Activated CD4-positive, alpha-beta T cell treated with anti-CD3 and anti-CD28 coated beads, Interleukin-2, amount 50 U/mL, for 48 hours (primary cell): ENCODE measurements at regions not wholly inside any gene's neighbourhood (a gene's known extent, or its start where the extent isn't known, plus 50 kb on each side); places are given as distances from the start of the nearest gene placed in this dataset.
"Not testable (repeated sequence)": the region's sequence is repeated elsewhere in the genome, so short reads cannot be mapped to it uniquely, and the experiment has no call there.

ENCODE experiments used
- DNase-seq, 2 experiments: peaks; one replicate each; pipeline ENCODE4 v3.0.0-alpha.2; 2020

DNA sequence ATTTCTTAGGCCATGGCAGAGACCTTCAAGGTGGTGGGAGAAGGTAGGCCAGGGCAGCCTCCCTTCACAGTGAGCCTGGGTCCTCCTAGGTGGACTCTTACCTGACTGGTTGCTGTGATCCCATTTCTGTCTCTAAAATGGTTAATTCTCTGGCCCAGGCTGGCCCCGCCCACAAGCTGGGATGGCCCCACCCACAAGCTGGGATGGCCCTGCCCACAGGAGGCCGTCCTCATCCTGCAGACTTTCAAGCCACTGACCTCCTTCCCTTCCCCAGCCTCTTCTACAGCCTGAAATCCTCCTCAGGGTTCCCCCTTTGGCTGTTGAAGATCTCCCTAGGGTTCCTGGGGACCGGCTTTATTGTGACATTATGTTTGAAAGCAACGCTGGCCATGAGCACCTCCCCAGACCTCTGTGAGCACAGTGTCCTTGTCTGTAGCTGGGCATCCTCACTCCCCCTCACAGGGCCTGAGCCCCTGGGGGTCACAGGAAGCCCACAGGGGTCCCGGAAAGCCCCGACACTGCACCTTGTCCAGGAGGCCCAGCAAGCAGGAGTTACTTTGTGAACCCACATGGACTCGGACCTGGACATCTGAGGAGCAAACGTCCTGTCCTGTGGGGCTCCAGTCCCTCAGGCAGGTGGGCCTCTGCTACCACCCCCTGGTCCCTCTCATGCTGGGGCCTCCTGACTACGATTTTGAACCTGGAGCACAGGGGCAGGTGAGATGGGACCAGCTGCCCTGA lies 621.7 kb downstream of the MATN1 start:
- DNase-seq = no peak

DNA sequence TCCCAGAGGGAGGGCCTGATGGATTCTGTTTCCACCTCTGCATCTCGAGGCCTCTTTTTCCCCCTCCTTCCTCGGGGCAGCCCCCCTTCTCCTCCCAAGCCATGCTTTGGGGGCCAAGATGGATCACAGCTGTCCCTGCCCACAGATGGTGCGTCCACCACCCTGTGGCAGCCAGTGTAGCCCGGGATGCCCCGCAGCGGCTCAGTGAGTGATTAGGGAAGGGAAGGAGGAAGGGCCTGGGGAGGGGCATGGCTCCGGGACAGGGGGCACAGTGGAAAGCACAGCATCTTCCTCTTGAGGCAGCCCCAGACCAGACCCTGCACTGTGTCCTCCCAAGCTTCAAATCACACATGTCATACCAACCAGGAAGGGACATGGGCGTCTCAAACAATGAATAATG lies 622.4 kb downstream of the MATN1 start:
- DNase-seq = no peak

GRCh38 chr1:30100524-30100862 lies 622.9 kb downstream of the MATN1 start:
- DNase-seq = no peak

GRCh38 chr1:30099587-30100523 lies 623.5 kb downstream of the MATN1 start:
- DNase-seq = no peak

DNA sequence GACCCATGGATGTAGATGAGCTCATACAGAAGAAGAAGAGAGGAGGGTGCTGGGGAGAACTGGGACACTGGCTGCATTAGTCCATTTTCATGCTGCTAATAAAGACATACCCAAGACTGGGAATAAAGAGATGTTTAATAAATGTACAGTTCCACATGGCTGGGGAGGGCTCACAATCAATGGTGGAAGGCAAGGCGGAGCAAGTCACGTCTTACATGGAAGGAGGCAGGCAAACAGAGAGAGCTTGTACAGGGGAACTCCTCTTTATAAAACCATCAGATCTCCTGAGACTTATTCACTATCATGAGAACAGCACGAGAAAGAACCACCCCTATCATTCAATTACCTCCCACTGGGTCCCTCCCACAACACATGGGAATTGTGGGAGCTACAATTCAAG lies 625.5 kb downstream of the MATN1 start:
- DNase-seq = not testable (repeated sequence)

GRCh38 chr1:30095451-30096025 lies 627.8 kb downstream of the MATN1 start:
- DNase-seq = no peak

- no peak for DNase-seq
These were observed 628.3 kb downstream of the MATN1 start for GRCh38 chr1:30095051-30095450.

GRCh38 chr1:30092051-30092858 lies 631.1 kb downstream of the MATN1 start:
- DNase-seq = no peak

DNA sequence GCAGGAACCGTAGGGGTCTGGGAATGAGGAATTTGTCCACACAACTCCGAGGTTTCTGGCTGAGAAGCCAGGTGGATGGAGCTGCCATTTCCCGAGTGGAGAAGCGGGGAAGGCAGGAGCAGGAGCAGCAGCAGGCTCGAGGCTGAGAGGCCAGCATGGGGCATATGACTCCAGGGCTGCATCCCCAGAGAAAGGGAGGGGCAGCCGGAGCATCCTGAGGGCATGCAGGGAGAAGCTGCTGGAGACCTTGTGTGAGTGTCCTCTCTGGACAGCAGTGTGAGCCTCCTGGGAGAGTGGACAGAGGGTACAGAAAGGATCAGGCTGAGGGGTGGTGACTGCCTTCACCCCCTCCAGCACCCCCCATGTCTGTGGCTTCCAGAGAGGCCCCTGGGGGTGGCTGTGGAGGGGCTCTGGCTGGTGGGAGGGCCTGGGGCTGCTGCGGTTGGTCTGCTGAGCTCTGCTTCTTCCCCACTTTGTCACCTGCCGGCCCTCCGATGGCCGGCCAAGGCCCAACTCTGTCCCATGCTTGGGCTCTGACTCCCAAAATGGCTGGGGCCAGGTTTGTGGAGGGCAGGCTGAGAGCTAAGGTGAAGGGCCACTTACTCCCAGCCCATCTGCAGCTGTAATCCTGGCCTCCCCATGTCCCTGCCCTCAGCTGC lies 633.1 kb downstream of the MATN1 start:
- no peak for DNase-seq

DNA sequence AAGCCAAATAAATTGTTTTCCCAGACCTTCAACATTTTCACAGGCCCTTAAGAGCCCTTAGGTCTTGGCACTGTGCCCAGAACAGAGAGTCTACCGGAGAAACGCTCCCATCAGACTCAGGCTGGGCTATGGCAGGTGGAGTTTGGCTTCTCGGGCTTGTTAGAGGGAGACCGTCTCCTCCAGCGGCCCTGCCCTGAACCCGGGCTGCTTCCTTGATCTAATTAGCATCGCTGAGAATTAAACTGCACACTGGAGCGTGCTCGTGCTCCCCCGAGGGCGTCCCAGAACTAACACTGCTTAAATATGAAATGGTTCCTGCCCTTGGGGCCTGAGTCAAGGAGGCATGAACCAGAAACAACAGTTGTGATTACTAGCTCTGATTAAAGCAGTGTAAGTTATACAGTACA lies 634.4 kb downstream of the MATN1 start:
- no peak for DNase-seq

DNA sequence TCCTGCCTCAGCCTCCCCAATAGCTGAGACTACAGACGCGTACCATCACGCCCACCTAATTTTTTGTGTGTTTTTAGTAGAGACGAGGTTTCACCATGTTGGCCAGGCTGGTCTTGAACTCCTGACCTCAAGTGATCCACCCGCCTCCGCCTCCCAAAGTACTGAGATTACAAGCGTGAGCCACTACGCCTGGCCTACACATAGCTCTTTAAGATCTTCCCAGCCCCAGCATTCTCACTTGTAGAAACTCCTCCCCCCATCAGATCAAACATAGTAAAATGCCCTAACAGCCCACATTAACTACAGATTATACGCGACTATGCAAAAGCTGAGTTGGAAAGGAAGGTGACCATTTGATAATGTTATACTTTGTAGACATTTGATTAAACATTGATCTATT lies 634.8 kb downstream of the MATN1 start:
- DNase-seq = no peak

- DNase-seq = no peak
These were observed 635.9 kb downstream of the MATN1 start for GRCh38 chr1:30087465-30087864.

GRCh38 chr1:30085811-30086770 lies 637.3 kb downstream of the MATN1 start:
- peak; percentile 52 to 53 for DNase-seq

DNA sequence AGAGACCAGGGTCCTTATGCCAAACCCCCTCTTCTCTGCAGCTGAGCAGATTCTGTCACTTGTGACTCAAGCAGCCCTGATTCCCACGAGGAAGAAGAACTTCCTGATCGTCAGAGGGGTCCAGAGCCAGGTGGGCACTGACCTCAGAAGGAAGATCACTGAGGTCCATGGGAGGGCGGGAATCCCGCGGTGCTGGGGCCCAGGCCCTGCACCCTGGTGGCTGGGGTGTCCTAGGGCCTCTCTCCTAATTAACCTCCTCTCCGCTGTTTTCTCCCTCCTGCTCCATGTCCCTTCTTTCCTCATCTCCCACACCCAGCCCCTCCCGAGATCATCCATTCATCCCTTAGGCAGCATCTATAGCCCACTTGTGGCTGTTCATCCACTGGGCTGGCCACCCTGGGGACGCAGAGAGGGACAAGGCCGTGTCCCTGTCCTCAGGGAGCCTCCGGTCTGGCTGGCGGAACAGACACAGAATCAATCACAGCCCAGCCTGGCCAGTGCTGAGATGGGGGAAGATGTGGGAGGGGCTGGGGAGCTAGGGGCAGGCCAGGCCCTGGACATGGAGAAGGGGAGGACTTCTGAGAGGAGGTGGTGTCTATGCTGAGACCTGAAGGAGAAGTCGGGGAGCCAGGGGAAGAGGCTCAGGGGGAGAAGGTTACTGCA lies 638.3 kb downstream of the MATN1 start:
- no peak for DNase-seq

GRCh38 chr1:30083800-30084464 lies 639.5 kb downstream of the MATN1 start:
- DNase-seq = no peak

DNA sequence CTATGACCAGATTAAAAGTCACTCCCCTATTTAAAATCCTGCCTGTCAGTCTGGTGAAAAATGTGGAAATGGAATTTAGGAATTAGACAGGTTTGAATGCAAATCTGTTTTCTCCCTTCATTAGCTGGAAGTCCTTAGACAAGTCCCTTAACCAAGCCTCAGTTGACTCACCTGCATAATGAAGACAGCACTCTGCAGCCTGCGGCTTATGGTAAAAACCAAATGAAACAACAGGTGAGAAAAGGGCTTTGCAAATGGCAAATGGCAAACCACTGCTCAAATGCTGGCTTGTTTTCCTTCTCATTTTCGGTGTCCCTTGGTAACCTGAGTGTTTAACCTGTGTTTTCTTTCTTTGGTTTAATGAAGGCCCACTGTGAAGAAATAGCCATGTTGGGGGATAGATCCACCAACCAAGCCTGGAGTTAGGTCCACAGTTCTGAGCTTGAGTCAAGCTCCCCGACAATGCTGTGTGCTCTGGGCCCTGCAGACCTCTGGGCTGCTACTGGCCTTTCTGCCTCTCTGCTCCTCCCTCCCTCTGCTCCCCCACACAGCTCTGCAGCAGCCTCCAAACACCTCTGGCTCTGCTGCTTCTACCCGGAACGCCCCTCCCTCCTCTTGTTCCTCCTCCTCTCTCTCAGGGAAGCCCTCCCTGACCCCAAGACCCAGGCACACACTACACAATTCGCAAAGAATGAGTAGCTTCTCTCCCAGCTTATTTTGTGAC lies 641.8 kb downstream of the MATN1 start:
- no peak for DNase-seq

DNA sequence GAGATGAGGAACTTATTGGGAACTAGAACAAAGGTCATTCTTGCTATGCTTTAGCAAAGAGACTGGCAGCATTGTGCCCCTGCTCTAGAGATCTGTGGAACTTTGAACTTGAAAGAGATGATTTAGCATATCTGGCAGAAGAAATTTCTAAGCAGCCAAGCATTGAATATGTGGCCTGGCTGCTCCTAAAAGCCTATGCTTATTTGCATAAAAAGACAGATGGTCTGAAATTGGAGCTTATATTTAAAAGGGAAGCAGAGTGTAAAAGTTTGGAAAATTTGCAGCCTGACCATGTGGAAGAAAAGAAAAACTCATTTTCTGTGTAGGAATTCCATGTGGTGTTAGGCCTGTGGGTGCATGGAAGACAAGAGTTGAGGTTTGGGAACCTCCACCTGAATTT lies 647.5 kb downstream of the MATN1 start:
- not testable (repeated sequence) for DNase-seq

- no peak for DNase-seq
These were observed 654.5 kb downstream of the MATN1 start for GRCh38 chr1:30068787-30069472.

- DNase-seq = no peak
These were observed 658.8 kb downstream of the MATN1 start for GRCh38 chr1:30064547-30064946.
